ENCODE measurements at regions not wholly inside any gene's neighbourhood (a gene's known extent, or its start where the extent isn't known, plus 50 kb on each side); places are given as distances from the start of the nearest gene placed in this dataset.

GRCh38 chr1:29563571-29563970 is 327.2 kb downstream of the PTPRU start (continued):
- no peak for TF ChIP-seq CTCF (IDR thresholded peaks at IDR 0.05; ENCODE audit: low read depth, low read length, missing input control)
- TF ChIP-seq YY1 (IDR thresholded peaks at IDR 0.05) = no peak
- no peak for TF ChIP-seq NR2F2 (IDR thresholded peaks at IDR 0.05)

GRCh38 chr1:29563092-29563491 is 326.8 kb downstream of the PTPRU start:
- 70% methylated on average over 3 of the region's 3 CpGs for WGBS
- H3K27me3 ChIP-seq (ENCODE audit: control insufficient read depth in 4 of 4, insufficient read depth in 4 of 4, low read length in 3 of 4) = no peaks in the 10 kb centered on the region
- H3K4me3 ChIP-seq (ENCODE audit: low read depth in 1 of 3, low read length in 3 of 3) = no peak overlapping the region
- no peaks in the 10 kb centered on the region for H3K4me1 ChIP-seq (ENCODE audit: control insufficient read depth in 4 of 4, insufficient read depth in 4 of 4, low read length in 3 of 4)
- H3K9ac ChIP-seq (ENCODE audit: low read depth in 1 of 2, low read length in 2 of 2) = no peak overlapping the region
- TF ChIP-seq ZBTB33 (IDR thresholded peaks at IDR 0.05) (no peak), CTCF (IDR thresholded peaks at IDR 0.05; ENCODE audit: low read depth, low read length, missing input control) (no peak), NR2F2 (IDR thresholded peaks at IDR 0.05) (no peak), JUND (IDR thresholded peaks at IDR 0.05) (no peak), YY1 (IDR thresholded peaks at IDR 0.05) (no peak)
- DNase-seq (ENCODE audit: low spot score) = no peak
- no peaks in the 10 kb centered on the region for H3K36me3 ChIP-seq (ENCODE audit: control insufficient read depth in 4 of 4, insufficient read depth in 3 of 4, low read depth in 1 of 4, low read length in 3 of 4)
- no peak overlapping the region for H3K27ac ChIP-seq (ENCODE audit: low read depth in 1 of 2, low read length in 2 of 2)
- peaks cover 0 to 3% (median 0%) of the 10 kb centered on the region in 4 donors for H3K9me3 ChIP-seq (ENCODE audit: control insufficient read depth in 4 of 4, low read length in 3 of 4)

- 82% methylated on average over 3 of the region's 3 CpGs for WGBS
These were observed 322.7 kb downstream of the PTPRU start for GRCh38 chr1:29559056-29559455.

More at GRCh38 chr1:29559056-29559455, 322.7 kb downstream of the PTPRU start:
- Histone ChIP-seq H3K4me3 (ENCODE audit: low read depth in 1 of 3, low read length in 3 of 3) (no peak overlapping the region), H3K9me3 (ENCODE audit: control insufficient read depth in 4 of 4, low read length in 3 of 4) (peaks cover 0 to 3% (median 0%) of the 10 kb centered on the region in 4 donors), H3K36me3 (ENCODE audit: control insufficient read depth in 4 of 4, insufficient read depth in 3 of 4, low read depth in 1 of 4, low read length in 3 of 4) (no peaks in the 10 kb centered on the region), H3K27me3 (ENCODE audit: control insufficient read depth in 4 of 4, insufficient read depth in 4 of 4, low read length in 3 of 4) (no peaks in the 10 kb centered on the region), H3K27ac (ENCODE audit: low read depth in 1 of 2, low read length in 2 of 2) (no peak overlapping the region), H3K9ac (ENCODE audit: low read depth in 1 of 2, low read length in 2 of 2) (no peak overlapping the region), H3K4me1 (ENCODE audit: control insufficient read depth in 4 of 4, insufficient read depth in 4 of 4, low read length in 3 of 4) (no peaks in the 10 kb centered on the region)
- TF ChIP-seq REST (IDR thresholded peaks at IDR 0.05) = no peak
- no peak for TF ChIP-seq JUND (IDR thresholded peaks at IDR 0.05)
- no peak for TF ChIP-seq YY1 (IDR thresholded peaks at IDR 0.05)
- TF ChIP-seq FOXA1 (IDR thresholded peaks at IDR 0.05) = no peak
- TF ChIP-seq HNF4G (IDR thresholded peaks at IDR 0.05) = no peak
- no peak for TF ChIP-seq FOXA2 (IDR thresholded peaks at IDR 0.05)
- no peak for TF ChIP-seq GABPA (IDR thresholded peaks at IDR 0.05 in 1 of 2, conservative IDR thresholded peaks at IDR 0.05 in 1 of 2)
- no peak for TF ChIP-seq SP1 (IDR thresholded peaks at IDR 0.05)
- TF ChIP-seq RXRA (IDR thresholded peaks at IDR 0.05) = no peak
- DNase-seq (ENCODE audit: low spot score) = no peak
